ENCODE measurements at regions not wholly inside any gene's neighbourhood (a gene's known extent, or its start where the extent isn't known, plus 50 kb on each side); places are given as distances from the start of the nearest gene placed in this dataset.

GRCh38 chr3:135629701-135630408, 335.7 kb upstream of the PPP2R3A start:
- no peaks in the 10 kb centered on the region for H3K4me1 ChIP-seq
- H3K9me3 ChIP-seq = no peaks in the 10 kb centered on the region
- H3K36me3 ChIP-seq = no peaks in the 10 kb centered on the region
- no peaks in the 10 kb centered on the region for H3K27me3 ChIP-seq
- intact Hi-C loops (cut with DNase I) = no loop called here
- DNase-seq (no peak), FAIRE-seq (no peak), ATAC-seq (no peak)
- TF ChIP-seq CTCF (IDR thresholded peaks at IDR 0.05) = no peak
- no peak overlapping the region for H3K27ac ChIP-seq
- no peak overlapping the region for H3K4me3 ChIP-seq
- WGBS, 2 donors = 55 to 56% methylated on average over 5 of the region's 5 CpGs

GRCh38 chr3:135632556-135633065, 332.9 kb upstream of the PPP2R3A start:
- H3K36me3 ChIP-seq = no peaks in the 10 kb centered on the region
- no peaks in the 10 kb centered on the region for H3K27me3 ChIP-seq
- H3K27ac ChIP-seq = no peak overlapping the region
- no peaks in the 10 kb centered on the region for H3K9me3 ChIP-seq
- intact Hi-C loops (cut with DNase I) = no loop called here
- 63 to 85% methylated on average over 2 of the region's 2 CpGs for WGBS, 2 donors
- ATAC-seq (no peak), DNase-seq (no peak), FAIRE-seq (no peak)
- TF ChIP-seq CTCF (IDR thresholded peaks at IDR 0.05) = no peak
- no peak overlapping the region for H3K4me3 ChIP-seq
- no peaks in the 10 kb centered on the region for H3K4me1 ChIP-seq

DNA sequence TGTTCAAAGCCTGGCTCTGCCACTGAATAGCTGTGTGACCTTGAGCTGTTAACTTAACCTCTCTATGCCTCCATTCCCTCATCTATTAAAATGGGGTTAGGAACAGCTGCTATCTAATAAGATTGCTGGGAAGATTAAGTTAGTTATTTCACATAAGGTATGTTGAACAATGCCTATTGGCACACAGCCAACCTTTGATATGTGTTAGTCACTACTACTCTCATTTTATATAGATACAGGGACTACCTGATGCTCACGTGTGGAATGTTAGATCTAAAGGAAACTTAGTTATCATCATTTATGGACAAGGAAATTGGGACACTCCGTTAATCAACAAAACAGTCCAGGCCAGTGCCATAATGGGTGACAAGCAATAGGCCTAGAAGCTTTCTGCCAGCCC, 332.4 kb upstream of the PPP2R3A start:
- no peak for FAIRE-seq
- no peak overlapping the region for H3K4me3 ChIP-seq
- 66 to 75% methylated on average over 2 of the region's 2 CpGs for WGBS, 2 donors
- no peaks in the 10 kb centered on the region for H3K9me3 ChIP-seq
- intact Hi-C loops (cut with DNase I) = no loop called here
- no peaks in the 10 kb centered on the region for H3K4me1 ChIP-seq
- no peak for TF ChIP-seq CTCF (IDR thresholded peaks at IDR 0.05)
- no peak for DNase-seq
- H3K27ac ChIP-seq = no peak overlapping the region
- no peaks in the 10 kb centered on the region for H3K27me3 ChIP-seq
- H3K36me3 ChIP-seq = no peaks in the 10 kb centered on the region
- no peak for ATAC-seq

DNA sequence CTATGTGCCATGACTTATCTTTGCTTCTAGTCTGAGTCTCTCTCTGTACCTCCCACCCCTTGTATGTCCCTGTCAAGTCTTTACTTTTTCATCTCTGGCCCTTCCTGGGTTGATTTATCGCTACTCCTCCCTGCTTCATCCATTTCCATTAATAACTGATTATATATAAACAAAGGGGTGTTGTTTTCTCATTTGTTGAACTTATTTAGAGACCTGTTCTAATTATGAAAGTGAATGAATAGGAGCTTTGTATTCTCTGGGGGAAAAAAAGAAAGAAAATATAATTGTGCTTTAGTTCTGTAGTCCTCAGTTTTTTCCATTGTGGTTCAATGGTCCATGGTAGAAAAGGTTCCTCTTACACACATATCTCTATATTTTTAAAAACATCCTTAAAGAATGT, 328.9 kb upstream of the PPP2R3A start:
- 58 to 61% methylated on average over 1 of the region's 1 CpG for WGBS, 2 donors
- Histone ChIP-seq H3K4me3 (no peak overlapping the region), H3K27ac (no peak overlapping the region), H3K36me3 (no peaks in the 10 kb centered on the region), H3K27me3 (no peaks in the 10 kb centered on the region), H3K4me1 (no peaks in the 10 kb centered on the region), H3K9me3 (no peaks in the 10 kb centered on the region)
- intact Hi-C loops (cut with DNase I) = no loop called here
- ATAC-seq = no peak
- DNase-seq = no peak
- no peak for FAIRE-seq
- no peak for TF ChIP-seq CTCF (IDR thresholded peaks at IDR 0.05)

DNA sequence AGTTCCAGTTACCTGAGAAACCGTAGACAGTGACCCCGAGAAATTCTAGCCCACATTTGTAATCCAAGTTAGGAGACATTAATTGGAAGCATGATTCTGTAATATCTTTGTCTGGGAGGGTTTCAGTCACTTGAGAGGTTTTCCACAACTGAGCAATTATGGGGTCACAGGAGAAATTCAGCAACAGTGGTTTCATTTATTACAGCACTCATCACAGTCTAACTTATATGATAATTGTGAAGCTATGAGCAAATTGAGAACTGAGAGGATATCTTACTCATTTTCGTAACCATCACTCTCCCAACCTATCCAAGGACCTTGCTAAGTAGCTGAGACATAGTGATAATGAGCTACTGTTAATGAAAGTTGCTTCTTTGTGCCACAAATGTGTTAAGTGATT, 328.5 kb upstream of the PPP2R3A start:
- Histone ChIP-seq H3K9me3 (no peaks in the 10 kb centered on the region), H3K4me3 (no peak overlapping the region), H3K27ac (no peak overlapping the region), H3K36me3 (no peaks in the 10 kb centered on the region), H3K27me3 (no peaks in the 10 kb centered on the region), H3K4me1 (no peaks in the 10 kb centered on the region)
- DNase-seq (no peak), FAIRE-seq (no peak), ATAC-seq (no peak)
- no peak for TF ChIP-seq CTCF (IDR thresholded peaks at IDR 0.05)
- intact Hi-C loops (cut with DNase I) = no loop called here
- 60 to 71% methylated on average over 3 of the region's 3 CpGs for WGBS, 2 donors
